Fibroblast of lung (primary cell): ENCODE measurements at regions not wholly inside any gene's neighbourhood (a gene's known extent, or its start where the extent isn't known, plus 50 kb on each side); places are given as distances from the start of the nearest gene placed in this dataset.

Experiments
- DNase-seq, 2 donors: peaks; one replicate each; pipeline versions ENCODE4 v3.0.0 to v3.0.0-alpha.2; 2010; ENCODE audit warnings: low read depth in 2 of 2
- H2AFZ ChIP-seq: 2 replicates; pipeline ENCODE4 v1.5.1; 2012; ENCODE audit warnings: low read length, control low read depth, inconsistent platforms
- H3K27ac ChIP-seq: 2 replicates; pipeline ENCODE4 v1.5.1; 2011; ENCODE audit warnings: low read length, control low read depth; ENCODE audit not compliant: insufficient read depth
- H3K27me3 ChIP-seq: 2 replicates; pipeline ENCODE4 v1.5.1; 2011; ENCODE audit warnings: mild to moderate bottlenecking, low read length; ENCODE audit not compliant: control insufficient read depth, insufficient read depth
- H3K36me3 ChIP-seq: 2 replicates; pipeline ENCODE4 v1.5.1; 2011; ENCODE audit warnings: low read length; ENCODE audit not compliant: control insufficient read depth, insufficient read depth
- H3K4me1 ChIP-seq: 2 replicates; pipeline ENCODE4 v1.5.1; 2011; ENCODE audit warnings: low read length; ENCODE audit not compliant: control insufficient read depth, insufficient read depth; ENCODE audit errors: extremely low read depth
- H3K4me2 ChIP-seq: 2 replicates; pipeline ENCODE4 v1.5.1; 2011; ENCODE audit warnings: low read length, control low read depth; ENCODE audit not compliant: insufficient read depth; ENCODE audit errors: extremely low read depth
- H3K4me3 ChIP-seq, 4 experiments: fragments of 200-600 bp in 1 of 4; sonication (generic) in 1 of 4; replicated peaks in 1 of 4; 2 replicates each; pipeline ENCODE4 v1.5.1; 2011 to 2016; ENCODE audit warnings: low read length in 4 of 4, low read depth in 3 of 4, mild to moderate bottlenecking in 3 of 4, control low read depth in 2 of 4, inconsistent platforms in 1 of 4, mixed read lengths in 1 of 4; ENCODE audit not compliant: insufficient read depth in 1 of 4; ENCODE audit errors: control extremely low read depth in 1 of 4
- H3K79me2 ChIP-seq: 2 replicates; pipeline ENCODE4 v1.5.1; 2012; ENCODE audit warnings: mild to moderate bottlenecking, low read length, inconsistent platforms; ENCODE audit not compliant: control insufficient read depth, insufficient read depth
- H3K9ac ChIP-seq: 2 replicates; pipeline ENCODE4 v1.5.1; 2011; ENCODE audit warnings: mild to moderate bottlenecking, low read length, control low read depth; ENCODE audit not compliant: insufficient read depth
- H3K9me3 ChIP-seq: 2 replicates; pipeline ENCODE4 v1.5.1; 2012; ENCODE audit warnings: low read depth, low read length; ENCODE audit not compliant: control insufficient read depth, insufficient read depth
- H4K20me1 ChIP-seq: 2 replicates; pipeline ENCODE4 v1.5.1; 2011; ENCODE audit warnings: low read length; ENCODE audit not compliant: control insufficient read depth, insufficient read depth; ENCODE audit errors: extremely low read depth
- CTCF ChIP-seq, 2 donors: IDR thresholded peaks in 1 of 2; conservative IDR thresholded peaks in 1 of 2; 1 replicate in 1 of 2; 2 replicates in 1 of 2; pipeline ENCODE4 v1.5.1; 2011 to 2012; ENCODE audit warnings: low read length in 2 of 2, control low read depth in 1 of 2, inconsistent platforms in 1 of 2, low read depth in 1 of 2, mild to moderate bottlenecking in 1 of 2
- EZH2 ChIP-seq: IDR thresholded peaks from 2 replicates; pipeline ENCODE4 v1.5.1; 2012; ENCODE audit warnings: low read length, control low read depth, mild to moderate bottlenecking; ENCODE audit errors: missing control alignments

GRCh38 chr2:180505203-180505602 lies 475.2 kb upstream of the UBE2E3 start:
- H3K36me3 ChIP-seq: no peaks in the 10 kb centered on the region
- H3K27me3 ChIP-seq: no peaks in the 10 kb centered on the region
- no peak overlapping the region for H3K4me2 ChIP-seq
- H4K20me1 ChIP-seq: no peaks in the 10 kb centered on the region
- DNase-seq: peak; percentile 34 to 70
- no peaks in the 10 kb centered on the region for H3K9me3 ChIP-seq
- H3K9ac ChIP-seq: no peak overlapping the region
- no peaks in the 10 kb centered on the region for H3K4me1 ChIP-seq
- no peak overlapping the region for H3K4me3 ChIP-seq
- no peak overlapping the region for H2AFZ ChIP-seq
- no peak overlapping the region for H3K27ac ChIP-seq
- no peaks in the 10 kb centered on the region for H3K79me2 ChIP-seq
- TF ChIP-seq CTCF (conservative IDR thresholded peaks at IDR 0.05 in 1 of 2, IDR thresholded peaks at IDR 0.05 in 1 of 2; ENCODE audit: low read depth in 1 of 2, low read length in 2 of 2) (no peak), EZH2 (no peak)

GRCh38 chr2:180497621-180498152 lies 482.7 kb upstream of the UBE2E3 start:
- H4K20me1 ChIP-seq: no peaks in the 10 kb centered on the region
- no peak overlapping the region for H2AFZ ChIP-seq
- H3K9me3 ChIP-seq: no peaks in the 10 kb centered on the region
- H3K79me2 ChIP-seq: no peaks in the 10 kb centered on the region
- H3K36me3 ChIP-seq: no peaks in the 10 kb centered on the region
- H3K27ac ChIP-seq: no peak overlapping the region
- H3K4me2 ChIP-seq: no peak overlapping the region
- no peak overlapping the region for H3K4me3 ChIP-seq
- no peak overlapping the region for H3K9ac ChIP-seq
- no peak for DNase-seq
- no peaks in the 10 kb centered on the region for H3K27me3 ChIP-seq
- TF ChIP-seq EZH2 (no peak), CTCF (conservative IDR thresholded peaks at IDR 0.05 in 1 of 2, IDR thresholded peaks at IDR 0.05 in 1 of 2; ENCODE audit: low read depth in 1 of 2, low read length in 2 of 2) (no peak)
- H3K4me1 ChIP-seq: no peaks in the 10 kb centered on the region

- no peaks in the 10 kb centered on the region for H3K36me3 ChIP-seq
- TF ChIP-seq CTCF (conservative IDR thresholded peaks at IDR 0.05 in 1 of 2, IDR thresholded peaks at IDR 0.05 in 1 of 2; ENCODE audit: low read depth in 1 of 2, low read length in 2 of 2): no peak
- no peak for TF ChIP-seq EZH2
- no peak overlapping the region for H3K4me3 ChIP-seq
- peak; percentile 51 for DNase-seq
- no peak overlapping the region for H3K27ac ChIP-seq
- no peak overlapping the region for H3K4me2 ChIP-seq
- H3K4me1 ChIP-seq: no peaks in the 10 kb centered on the region
- H3K27me3 ChIP-seq: no peaks in the 10 kb centered on the region
- H3K9ac ChIP-seq: no peak overlapping the region
- H2AFZ ChIP-seq: no peak overlapping the region
- no peaks in the 10 kb centered on the region for H3K79me2 ChIP-seq
- no peaks in the 10 kb centered on the region for H3K9me3 ChIP-seq
- H4K20me1 ChIP-seq: no peaks in the 10 kb centered on the region
Measured at GRCh38 chr2:180495606-180496005, 484.8 kb upstream of the UBE2E3 start.
